Uterus (tissue), 2 donors: ENCODE measurements at regions not wholly inside any gene's neighbourhood (a gene's known extent, or its start where the extent isn't known, plus 50 kb on each side); places are given as distances from the start of the nearest gene placed in this dataset.

Experiments used
- CTCF ChIP-seq, 4 experiments: fragments of 200-600 bp in 2 of 4; fragments of 450-650 bp in 2 of 4; sonication (generic) in 2 of 4; IDR thresholded peaks; one replicate each; pipeline ENCODE4 v1.5.1; 2016 to 2019; ENCODE audit warnings: antibody characterized with exemption in 4 of 4, mild to moderate bottlenecking in 2 of 4, moderate library complexity in 1 of 4
- POLR2A ChIP-seq, 2 donors: fragments of 450-650 bp; IDR thresholded peaks; one replicate each; pipeline ENCODE4 v1.6.1; 2016; ENCODE audit warnings: antibody characterized with exemption in 2 of 2, mild to moderate bottlenecking in 1 of 2, moderate library complexity in 1 of 2

- TF ChIP-seq CTCF (IDR thresholded peaks at IDR 0.05), result peak; percentile 20 to 41 (median 34)
- TF ChIP-seq POLR2A (IDR thresholded peaks at IDR 0.05), result no peak
Observed at GRCh38 chr3:116863822-116864589, 154.4 kb downstream of the TUSC7 start.
